ENCODE measurements at regions not wholly inside any gene's neighbourhood (a gene's known extent, or its start where the extent isn't known, plus 50 kb on each side); places are given as distances from the start of the nearest gene placed in this dataset.
"Not testable (repeated sequence)": the region's sequence is repeated elsewhere in the genome, so short reads cannot be mapped to it uniquely, and the experiment has no call there.

- DNase-seq (ENCODE audit: low spot score) = no peak
Observed at GRCh38 chr5:25975885-25976284, 1062.5 kb downstream of the CDH9 start.

GRCh38 chr5:25974451-25974850 is 1063.9 kb downstream of the CDH9 start:
- DNase-seq (ENCODE audit: low spot score) = no peak

GRCh38 chr5:25970906-25971489 is 1067.4 kb downstream of the CDH9 start:
- DNase-seq (ENCODE audit: low spot score) = no peak

GRCh38 chr5:25969042-25969441 is 1069.3 kb downstream of the CDH9 start:
- not testable (repeated sequence) for DNase-seq (ENCODE audit: low spot score)

- DNase-seq (ENCODE audit: low spot score) = no peak
Observed at GRCh38 chr5:25964009-25964372, 1074.4 kb downstream of the CDH9 start.

- no peak for DNase-seq (ENCODE audit: low spot score)
Observed at GRCh38 chr5:25963251-25964008, 1075.0 kb downstream of the CDH9 start.

- DNase-seq (ENCODE audit: low spot score) = no peak
Observed at GRCh38 chr5:25955337-25955736, 1083.0 kb downstream of the CDH9 start.

- no peak for DNase-seq (ENCODE audit: low spot score)
Observed at GRCh38 chr5:25950681-25951080, 1087.7 kb downstream of the CDH9 start.

GRCh38 chr5:25948278-25948677 is 1090.1 kb downstream of the CDH9 start:
- no peak for DNase-seq (ENCODE audit: low spot score)

- DNase-seq (ENCODE audit: low spot score) = no peak
Observed at GRCh38 chr5:25944786-25945185, 1093.6 kb downstream of the CDH9 start.

- no peak for DNase-seq (ENCODE audit: low spot score)
Observed at GRCh38 chr5:25909163-25909562, 1129.2 kb downstream of the CDH9 start.

GRCh38 chr5:25905646-25906045 is 1132.7 kb downstream of the CDH9 start:
- DNase-seq (ENCODE audit: low spot score) = no peak

GRCh38 chr5:25892211-25892610 is 1146.2 kb downstream of the CDH9 start:
- no peak for DNase-seq (ENCODE audit: low spot score)

- no peak for DNase-seq (ENCODE audit: low spot score)
Observed at GRCh38 chr5:25891691-25892090, 1146.7 kb downstream of the CDH9 start.

GRCh38 chr5:25881318-25882036 is 1156.9 kb downstream of the CDH9 start:
- DNase-seq (ENCODE audit: low spot score) = no peak

- DNase-seq (ENCODE audit: low spot score) = no peak
Observed at GRCh38 chr5:25863811-25864210, 1174.6 kb downstream of the CDH9 start.

GRCh38 chr5:25862276-25862675 is 1176.1 kb downstream of the CDH9 start:
- no peak for DNase-seq (ENCODE audit: low spot score)

GRCh38 chr5:25858019-25858418 is 1180.4 kb downstream of the CDH9 start:
- DNase-seq (ENCODE audit: low spot score) = no peak

GRCh38 chr5:25851301-25851700 is 1187.1 kb downstream of the CDH9 start:
- no peak for DNase-seq (ENCODE audit: low spot score)

GRCh38 chr5:25850581-25850980 is 1187.8 kb downstream of the CDH9 start:
- no peak for DNase-seq (ENCODE audit: low spot score)

GRCh38 chr5:25849270-25849669 is 1189.1 kb downstream of the CDH9 start:
- DNase-seq (ENCODE audit: low spot score) = no peak

GRCh38 chr5:25823330-25823873 is 1178.6 kb upstream of the CDH10 start:
- no peak for DNase-seq (ENCODE audit: low spot score)
